ENCODE measurements at regions not wholly inside any gene's neighbourhood (a gene's known extent, or its start where the extent isn't known, plus 50 kb on each side); places are given as distances from the start of the nearest gene placed in this dataset.

GRCh38 chr14:104436047-104436591 lies 143.4 kb upstream of the C14orf180 start:
- TF ChIP-seq CTCF (conservative IDR thresholded peaks at IDR 0.05 in 1 of 2, IDR thresholded peaks at IDR 0.05 in 1 of 2; ENCODE audit: low read depth in 1 of 2, low read length in 2 of 2) (no peak), EZH2 (IDR thresholded peaks at IDR 0.05; ENCODE audit: low read length, missing control alignments) (no peak)
